Activated CD8-positive, alpha-beta T cell treated with anti-CD3 and anti-CD28 coated beads, Interleukin-2, amount 10 ng/mL, durations not matched to agents 7 days and 5 days (primary cell): ENCODE measurements at regions not wholly inside any gene's neighbourhood (a gene's known extent, or its start where the extent isn't known, plus 50 kb on each side); places are given as distances from the start of the nearest gene placed in this dataset.

Source experiments
- ATAC-seq: fragments of 150-1000 bp; cut with Tn5 transposase; one replicate; pipeline ENCODE4 v1.10.0; 2021; ENCODE audit warnings: moderate library complexity
- CTCF ChIA-PET: fragments of 350-600 bp; sonication (Branson Sonifier 250); formaldehyde crosslinking; loops from one replicate; lab custom pipeline; 2021; ENCODE audit warnings: antibody characterized with exemption; lab: Charles Lee
- POLR2A ChIA-PET: fragments of 350-600 bp; sonication (Branson Sonifier 250); formaldehyde crosslinking; loops from one replicate; lab custom pipeline; 2021; ENCODE audit warnings: antibody characterized with exemption; lab: Charles Lee
- DNase-seq: peaks from one replicate; pipeline ENCODE4 v3.0.0-alpha.2; 2020
- H3K27ac Mint-ChIP-seq: one replicate; pipeline ENCODE4 v1.8.0; 2021; ENCODE audit warnings: mild to moderate bottlenecking, mixed read lengths
- H3K27me3 Mint-ChIP-seq: one replicate; pipeline ENCODE4 v1.8.0; 2021; ENCODE audit warnings: low read depth, mixed read lengths
- H3K36me3 Mint-ChIP-seq: one replicate; pipeline ENCODE4 v1.8.0; 2021; ENCODE audit warnings: low read depth, mixed read lengths
- H3K4me1 Mint-ChIP-seq: one replicate; pipeline ENCODE4 v1.8.0; 2021; ENCODE audit warnings: low read depth, mixed read lengths
- H3K4me3 Mint-ChIP-seq: one replicate; pipeline ENCODE4 v1.8.0; 2021; ENCODE audit warnings: mild to moderate bottlenecking, mixed read lengths
- H3K9me3 Mint-ChIP-seq: one replicate; pipeline ENCODE4 v1.8.0; 2022; ENCODE audit warnings: mixed read lengths; ENCODE audit not compliant: insufficient read depth

GRCh38 chrX:39911278-39911897 lies 186.4 kb downstream of the BCOR start:
- no peak overlapping the region for H3K27ac Mint-ChIP-seq
- ATAC-seq (no peak), DNase-seq (no peak)
- ChIA-PET CTCF (no interaction called here), POLR2A (no interaction called here)
- no peak overlapping the region for H3K4me3 Mint-ChIP-seq
- peaks cover 5% of the 10 kb centered on the region for H3K27me3 Mint-ChIP-seq
- H3K9me3 Mint-ChIP-seq: no peaks in the 10 kb centered on the region
- no peaks in the 10 kb centered on the region for H3K36me3 Mint-ChIP-seq
- no peaks in the 10 kb centered on the region for H3K4me1 Mint-ChIP-seq

- peaks cover 5% of the 10 kb centered on the region for H3K27me3 Mint-ChIP-seq
- ATAC-seq (no peak), DNase-seq (no peak)
- H3K4me1 Mint-ChIP-seq: no peaks in the 10 kb centered on the region
- ChIA-PET POLR2A (no interaction called here), CTCF (no interaction called here)
- H3K4me3 Mint-ChIP-seq: no peak overlapping the region
- H3K9me3 Mint-ChIP-seq: no peaks in the 10 kb centered on the region
- no peak overlapping the region for H3K27ac Mint-ChIP-seq
- no peaks in the 10 kb centered on the region for H3K36me3 Mint-ChIP-seq
These were observed 185.6 kb downstream of the BCOR start for GRCh38 chrX:39912126-39912525.

- Mint-ChIP-seq H3K9me3 (no peaks in the 10 kb centered on the region), H3K4me3 (no peak overlapping the region), H3K4me1 (no peaks in the 10 kb centered on the region), H3K27me3 (peaks cover 6% of the 10 kb centered on the region), H3K36me3 (no peaks in the 10 kb centered on the region), H3K27ac (no peak overlapping the region)
- DNase-seq (no peak), ATAC-seq (no peak)
- POLR2A ChIA-PET: no interaction called here
- CTCF ChIA-PET: no interaction called here
These were observed 182.7 kb downstream of the BCOR start for GRCh38 chrX:39915081-39915480.

GRCh38 chrX:39915596-39915995 lies 182.2 kb downstream of the BCOR start:
- Mint-ChIP-seq H3K27ac (no peak overlapping the region), H3K27me3 (peaks cover 6% of the 10 kb centered on the region), H3K4me1 (no peaks in the 10 kb centered on the region), H3K36me3 (no peaks in the 10 kb centered on the region), H3K4me3 (no peak overlapping the region), H3K9me3 (no peaks in the 10 kb centered on the region)
- POLR2A ChIA-PET: no interaction called here
- no peak for ATAC-seq
- no peak for DNase-seq
- CTCF ChIA-PET: no interaction called here

GRCh38 chrX:39921838-39922237 lies 175.9 kb downstream of the BCOR start:
- CTCF ChIA-PET: no interaction called here

GRCh38 chrX:39922488-39922887 lies 175.3 kb downstream of the BCOR start:
- Mint-ChIP-seq H3K4me1 (no peaks in the 10 kb centered on the region), H3K36me3 (no peaks in the 10 kb centered on the region), H3K27ac (no peak overlapping the region), H3K9me3 (no peaks in the 10 kb centered on the region), H3K27me3 (peaks cover 2% of the 10 kb centered on the region), H3K4me3 (no peak overlapping the region)
- ChIA-PET POLR2A (no interaction called here), CTCF (no interaction called here)
- no peak for DNase-seq
- no peak for ATAC-seq

More at GRCh38 chrX:39921838-39922237, 175.9 kb downstream of the BCOR start:
- Mint-ChIP-seq H3K9me3 (no peaks in the 10 kb centered on the region), H3K36me3 (no peaks in the 10 kb centered on the region), H3K27me3 (peaks cover 2% of the 10 kb centered on the region), H3K4me3 (no peak overlapping the region), H3K27ac (no peak overlapping the region), H3K4me1 (no peaks in the 10 kb centered on the region)
- no peak for ATAC-seq
- POLR2A ChIA-PET: no interaction called here
- DNase-seq: no peak

- H3K4me1 Mint-ChIP-seq: no peaks in the 10 kb centered on the region
- peaks cover 2% of the 10 kb centered on the region for H3K27me3 Mint-ChIP-seq
- ATAC-seq (no peak), DNase-seq (no peak)
- ChIA-PET CTCF (no interaction called here), POLR2A (no interaction called here)
- H3K36me3 Mint-ChIP-seq: no peaks in the 10 kb centered on the region
- no peak overlapping the region for H3K27ac Mint-ChIP-seq
- H3K9me3 Mint-ChIP-seq: no peaks in the 10 kb centered on the region
- no peak overlapping the region for H3K4me3 Mint-ChIP-seq
These were observed 174.8 kb downstream of the BCOR start for GRCh38 chrX:39922926-39923325.

GRCh38 chrX:39927380-39927779 lies 170.4 kb downstream of the BCOR start:
- Mint-ChIP-seq H3K27ac (no peak overlapping the region), H3K4me3 (no peak overlapping the region), H3K36me3 (no peaks in the 10 kb centered on the region), H3K27me3 (no peaks in the 10 kb centered on the region), H3K4me1 (no peaks in the 10 kb centered on the region), H3K9me3 (no peaks in the 10 kb centered on the region)
- no peak for DNase-seq
- ATAC-seq: no peak
- ChIA-PET CTCF (no interaction called here), POLR2A (no interaction called here)

GRCh38 chrX:39928704-39929378 lies 168.9 kb downstream of the BCOR start:
- Mint-ChIP-seq H3K9me3 (no peaks in the 10 kb centered on the region), H3K36me3 (no peaks in the 10 kb centered on the region), H3K27ac (no peak overlapping the region), H3K27me3 (no peaks in the 10 kb centered on the region), H3K4me3 (no peak overlapping the region), H3K4me1 (no peaks in the 10 kb centered on the region)
- CTCF ChIA-PET: interaction anchor here (0.6 kb wide), 1 partner anchor 115 kb away, joined by 3 read pairs; no protein-coding TSS in a partner anchor
- DNase-seq (no peak), ATAC-seq (no peak)
- POLR2A ChIA-PET: interaction anchor here (0.6 kb wide), 1 partner anchor 725 kb away, joined by 3 read pairs; no protein-coding TSS in a partner anchor

- ChIA-PET CTCF (interaction anchor here (0.6 kb wide), 1 partner anchor 116 kb away, joined by 3 read pairs; no protein-coding TSS in a partner anchor), POLR2A (no interaction called here)
- ATAC-seq (no peak), DNase-seq (no peak)
- H3K27ac Mint-ChIP-seq: no peak overlapping the region
- no peaks in the 10 kb centered on the region for H3K27me3 Mint-ChIP-seq
- no peaks in the 10 kb centered on the region for H3K36me3 Mint-ChIP-seq
- no peaks in the 10 kb centered on the region for H3K9me3 Mint-ChIP-seq
- H3K4me1 Mint-ChIP-seq: no peaks in the 10 kb centered on the region
- no peak overlapping the region for H3K4me3 Mint-ChIP-seq
These were observed 168.3 kb downstream of the BCOR start for GRCh38 chrX:39929379-39930025.

GRCh38 chrX:39930786-39931528 lies 166.8 kb downstream of the BCOR start:
- CTCF ChIA-PET: no interaction called here
- DNase-seq (no peak), ATAC-seq (no peak)
- Mint-ChIP-seq H3K4me3 (no peak overlapping the region), H3K27ac (no peak overlapping the region), H3K27me3 (no peaks in the 10 kb centered on the region), H3K9me3 (no peaks in the 10 kb centered on the region), H3K36me3 (no peaks in the 10 kb centered on the region), H3K4me1 (no peaks in the 10 kb centered on the region)
- POLR2A ChIA-PET: no interaction called here
